ENCODE measurements at regions not wholly inside any gene's neighbourhood (a gene's known extent, or its start where the extent isn't known, plus 50 kb on each side); places are given as distances from the start of the nearest gene placed in this dataset.

- ATAC-seq (no peak), DNase-seq (no peak)
- TF ChIP-seq CTCF (IDR thresholded peaks at IDR 0.05) = no peak
- TF ChIP-seq POLR2A (IDR thresholded peaks at IDR 0.05) = no peak
- Histone ChIP-seq H3K4me1 (no peaks in the 10 kb centered on the region), H3K27ac (no peak overlapping the region), H3K4me3 (no peak overlapping the region), H3K27me3 (no peaks in the 10 kb centered on the region), H3K36me3 (no peaks in the 10 kb centered on the region), H3K9me3 (no peaks in the 10 kb centered on the region)
- WGBS (ENCODE audit: insufficient coverage, low coverage, low lambda C conversion rate, missing lambda C conversion rate) = no CpG with 5 or more reads among the region's 2 CpGs
- intact Hi-C loops (cut with DNase I) = no loop called here
These were observed 267.8 kb upstream of the NCKAP5 start for GRCh38 chr2:133835821-133836619.

DNA sequence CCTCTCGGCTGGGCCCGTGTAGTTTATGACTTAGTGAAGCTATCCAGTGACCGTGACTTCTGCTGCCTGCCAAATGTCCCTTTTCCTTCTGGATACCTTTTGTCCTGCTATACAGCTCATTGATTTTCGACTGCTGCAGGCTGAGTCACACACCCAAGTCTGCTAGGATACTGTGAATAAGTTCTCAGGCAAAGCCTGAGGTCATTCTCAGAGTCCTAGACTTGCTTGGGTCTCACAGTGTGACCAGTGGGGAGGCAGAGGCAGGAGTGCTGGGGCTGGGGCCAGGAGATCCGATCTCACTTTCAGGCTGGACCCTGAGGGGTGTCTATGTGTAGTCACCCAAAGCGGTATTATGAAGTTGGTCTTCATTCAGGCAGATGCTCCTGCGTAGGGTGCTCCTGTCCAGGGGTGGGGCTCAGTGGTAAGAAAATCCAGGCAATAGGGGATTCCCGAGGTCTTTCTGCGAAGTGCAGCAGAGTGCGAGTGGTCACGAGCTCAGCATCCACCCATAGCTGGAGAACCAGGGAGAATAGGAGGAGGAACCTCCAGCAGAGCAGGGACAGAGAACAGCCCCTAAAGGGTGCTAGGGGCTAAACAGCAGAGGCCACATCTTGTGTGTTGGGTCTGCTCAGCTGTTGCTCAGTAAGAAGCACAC, 268.6 kb upstream of the NCKAP5 start:
- no peak for TF ChIP-seq POLR2A (IDR thresholded peaks at IDR 0.05)
- TF ChIP-seq CTCF (IDR thresholded peaks at IDR 0.05) = no peak
- no peak for ATAC-seq
- intact Hi-C loops (cut with DNase I) = no loop called here
- no peaks in the 10 kb centered on the region for H3K9me3 ChIP-seq
- H3K36me3 ChIP-seq = no peaks in the 10 kb centered on the region
- DNase-seq = no peak
- H3K4me3 ChIP-seq = no peak overlapping the region
- H3K4me1 ChIP-seq = no peaks in the 10 kb centered on the region
- no peaks in the 10 kb centered on the region for H3K27me3 ChIP-seq
- no peak overlapping the region for H3K27ac ChIP-seq
- 79% methylated on average over 5 of the region's 11 CpGs for WGBS (ENCODE audit: insufficient coverage, low coverage, low lambda C conversion rate, missing lambda C conversion rate)

DNA sequence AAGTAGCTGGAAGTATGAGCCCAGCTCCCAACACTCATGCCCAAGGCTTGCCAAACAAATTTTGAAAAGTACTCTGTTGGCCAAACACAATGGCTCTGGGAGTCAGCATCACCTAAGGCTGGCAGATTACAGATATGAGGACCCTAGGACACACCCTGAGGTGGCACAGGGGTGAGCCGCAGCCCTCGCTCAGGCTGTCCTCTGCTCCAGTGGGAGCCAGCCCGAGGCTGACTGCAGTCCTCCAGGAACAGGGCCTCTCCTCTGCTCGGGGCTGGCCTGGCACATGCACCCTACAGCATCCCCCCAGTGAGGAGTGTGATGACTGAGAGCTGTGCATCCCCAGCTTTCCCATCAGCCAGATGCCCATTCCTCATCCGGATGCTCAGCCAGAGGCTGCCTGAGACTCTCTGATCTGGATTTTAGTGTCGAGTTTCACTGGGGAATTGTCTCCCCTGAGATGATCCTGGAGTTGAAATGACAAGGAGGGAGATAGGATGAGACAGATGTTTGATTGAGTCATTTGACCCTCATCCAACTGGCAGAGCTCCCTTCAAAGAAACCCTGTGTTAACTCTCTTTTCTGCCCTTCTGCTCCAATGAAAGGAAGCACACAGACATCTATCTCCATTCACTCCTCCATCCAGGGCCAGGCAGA, 269.3 kb upstream of the NCKAP5 start:
- DNase-seq (no peak), ATAC-seq (no peak)
- WGBS (ENCODE audit: insufficient coverage, low coverage, low lambda C conversion rate, missing lambda C conversion rate) = 100% methylated on average over 2 of the region's 6 CpGs
- no peak for TF ChIP-seq POLR2A (IDR thresholded peaks at IDR 0.05)
- intact Hi-C loops (cut with DNase I) = no loop called here
- Histone ChIP-seq H3K4me3 (no peak overlapping the region), H3K9me3 (no peaks in the 10 kb centered on the region), H3K27me3 (no peaks in the 10 kb centered on the region), H3K36me3 (no peaks in the 10 kb centered on the region), H3K4me1 (no peaks in the 10 kb centered on the region), H3K27ac (no peak overlapping the region)

GRCh38 chr2:133838642-133839365, 270.5 kb upstream of the NCKAP5 start:
- ATAC-seq = no peak
- Histone ChIP-seq H3K4me3 (no peak overlapping the region), H3K36me3 (no peaks in the 10 kb centered on the region), H3K27ac (no peak overlapping the region), H3K27me3 (no peaks in the 10 kb centered on the region), H3K4me1 (no peaks in the 10 kb centered on the region), H3K9me3 (no peaks in the 10 kb centered on the region)
- TF ChIP-seq CTCF (IDR thresholded peaks at IDR 0.05) = no peak
- TF ChIP-seq POLR2A (IDR thresholded peaks at IDR 0.05) = no peak
- DNase-seq = no peak
- WGBS (ENCODE audit: insufficient coverage, low coverage, low lambda C conversion rate, missing lambda C conversion rate) = 88% methylated on average over 7 of the region's 7 CpGs
- intact Hi-C loops (cut with DNase I) = no loop called here

Data from right lobe of liver (tissue), 6 donors.